ENCODE measurements at regions not wholly inside any gene's neighbourhood (a gene's known extent, or its start where the extent isn't known, plus 50 kb on each side); places are given as distances from the start of the nearest gene placed in this dataset.
"Not testable (repeated sequence)": the region's sequence is repeated elsewhere in the genome, so short reads cannot be mapped to it uniquely, and the experiment has no call there.

GRCh38 chr7:119090851-119091250, 866.3 kb downstream of the ANKRD7 start:
- ATAC-seq: no peak
- Histone ChIP-seq H3K36me3 (no peaks in the 10 kb centered on the region), H3K9me3 (peaks cover 0 to 4% (median 0%) of the 10 kb centered on the region in 12 donors), H3K27me3 (no peaks in the 10 kb centered on the region), H3K4me3 (no peak overlapping the region), H3K27ac (no peak overlapping the region), H3K4me1 (no peaks in the 10 kb centered on the region)
- no peak for TF ChIP-seq POLR2A (IDR thresholded peaks at IDR 0.05)
- TF ChIP-seq CTCF (IDR thresholded peaks at IDR 0.05): no peak
- DNase-seq: no peak
- intact Hi-C loops (cut with DNase I): no loop called here

GRCh38 chr7:119096683-119097082, 872.2 kb downstream of the ANKRD7 start:
- intact Hi-C loops (cut with DNase I): no loop called here

GRCh38 chr7:119100611-119101258, 876.2 kb downstream of the ANKRD7 start:
- DNase-seq; ATAC-seq; H3K4me3 ChIP-seq; H3K36me3 ChIP-seq; H3K27ac ChIP-seq; H3K4me1 ChIP-seq; intact Hi-C loops (cut with DNase I); H3K9me3 ChIP-seq; H3K27me3 ChIP-seq: not testable (repeated sequence)
- 5 to 24% (median 19%) methylated on average over 3 to 4 of the region's 4 CpGs for WGBS, 4 donors

More at GRCh38 chr7:119096683-119097082, 872.2 kb downstream of the ANKRD7 start:
- no peak overlapping the region for H3K27ac ChIP-seq
- H3K9me3 ChIP-seq: peaks cover 0 to 7% (median 0%) of the 10 kb centered on the region in 12 donors
- no peak overlapping the region for H3K4me3 ChIP-seq
- DNase-seq: no peak
- ATAC-seq: no peak
- WGBS, 4 donors: 83 to 94% (median 89%) methylated on average over 3 of the region's 3 CpGs
- no peak for TF ChIP-seq POLR2A (IDR thresholded peaks at IDR 0.05)
- TF ChIP-seq CTCF (IDR thresholded peaks at IDR 0.05): no peak
- no peaks in the 10 kb centered on the region for H3K36me3 ChIP-seq
- no peaks in the 10 kb centered on the region for H3K27me3 ChIP-seq
- H3K4me1 ChIP-seq: no peaks in the 10 kb centered on the region

- TF ChIP-seq CTCF (IDR thresholded peaks at IDR 0.05): no peak
- no peak for TF ChIP-seq POLR2A (IDR thresholded peaks at IDR 0.05)
- no peak for DNase-seq
- intact Hi-C loops (cut with DNase I): no loop called here
- Histone ChIP-seq H3K27ac (no peak overlapping the region), H3K4me1 (no peaks in the 10 kb centered on the region), H3K27me3 (no peaks in the 10 kb centered on the region), H3K9me3 (peaks cover 0 to 7% (median 0%) of the 10 kb centered on the region in 12 donors), H3K36me3 (no peaks in the 10 kb centered on the region), H3K4me3 (no peak overlapping the region)
- WGBS, 4 donors: 51 to 70% (median 66%) methylated on average over 1 of the region's 1 CpG
- no peak for ATAC-seq
Observed at GRCh38 chr7:119102291-119102690, 877.8 kb downstream of the ANKRD7 start.

- Histone ChIP-seq H3K4me3 (no peak overlapping the region), H3K36me3 (no peaks in the 10 kb centered on the region), H3K27ac (no peak overlapping the region), H3K4me1 (no peaks in the 10 kb centered on the region), H3K27me3 (no peaks in the 10 kb centered on the region), H3K9me3 (peaks cover 0 to 16% (median 2%) of the 10 kb centered on the region in 12 donors)
- intact Hi-C loops (cut with DNase I): no loop called here
- TF ChIP-seq CTCF (IDR thresholded peaks at IDR 0.05) (no peak), POLR2A (IDR thresholded peaks at IDR 0.05) (no peak)
- WGBS, 4 donors: 62 to 88% (median 74%) methylated on average over 1 of the region's 1 CpG
- no peak for DNase-seq
- ATAC-seq: no peak
Observed at GRCh38 chr7:119105381-119105780, 880.9 kb downstream of the ANKRD7 start.

Measured in heart left ventricle (tissue), 16 donors.